ENCODE measurements at regions not wholly inside any gene's neighbourhood (a gene's known extent, or its start where the extent isn't known, plus 50 kb on each side); places are given as distances from the start of the nearest gene placed in this dataset.

DNA sequence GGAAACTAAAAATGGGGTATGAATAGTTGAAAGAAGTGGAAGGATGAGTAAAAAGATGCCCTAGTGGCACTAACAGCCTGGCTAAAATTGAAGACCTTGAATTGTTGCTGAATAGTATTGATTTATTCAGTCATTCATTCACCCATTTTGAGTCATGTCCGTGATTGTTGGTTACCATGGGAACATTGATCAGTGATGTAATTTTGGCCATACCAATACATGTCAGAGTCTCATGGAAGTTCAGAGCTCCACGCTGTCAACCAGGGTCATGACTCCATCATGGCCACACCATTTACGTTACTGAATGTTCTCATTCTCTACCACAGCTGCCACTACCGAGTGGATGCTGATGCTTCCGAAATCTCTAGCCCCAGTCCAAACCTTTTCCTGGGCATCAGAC lies 62.5 kb upstream of the FOXE1 start:
- no peak overlapping the region for H3K9ac ChIP-seq (ENCODE audit: extremely low read depth, low read length, poor library complexity, severe bottlenecking)
- peaks cover 22% of the 10 kb centered on the region for H3K27me3 Mint-ChIP-seq (ENCODE audit: insufficient read depth)
- H3K4me3 ChIP-seq (ENCODE audit: low read length) = no peak overlapping the region
- 93 to 100% methylated on average over 3 to 5 of the region's 5 CpGs for WGBS, 2 experiments (ENCODE audit: insufficient coverage in 1 of 2, insufficient read length in 1 of 2)
- no peaks in the 10 kb centered on the region for H3K4me1 Mint-ChIP-seq
- H3K9me3 ChIP-seq (ENCODE audit: control insufficient read depth, low read length) = peaks cover 8% of the 10 kb centered on the region
- no peak overlapping the region for H3K27ac Mint-ChIP-seq
- H3K27ac ChIP-seq (ENCODE audit: low read depth, low read length) = no peak overlapping the region
- H3K9me3 Mint-ChIP-seq = peaks cover 4% of the 10 kb centered on the region
- no peaks in the 10 kb centered on the region for H3K4me1 ChIP-seq (ENCODE audit: control insufficient read depth, insufficient read depth, low read length)
- H3K27me3 ChIP-seq (ENCODE audit: control insufficient read depth, insufficient read depth, low read length, poor library complexity, severe bottlenecking) = peaks cover 16% of the 10 kb centered on the region
- H3K36me3 Mint-ChIP-seq (ENCODE audit: low read depth) = no peaks in the 10 kb centered on the region
- TF ChIP-seq, protein P1, sequence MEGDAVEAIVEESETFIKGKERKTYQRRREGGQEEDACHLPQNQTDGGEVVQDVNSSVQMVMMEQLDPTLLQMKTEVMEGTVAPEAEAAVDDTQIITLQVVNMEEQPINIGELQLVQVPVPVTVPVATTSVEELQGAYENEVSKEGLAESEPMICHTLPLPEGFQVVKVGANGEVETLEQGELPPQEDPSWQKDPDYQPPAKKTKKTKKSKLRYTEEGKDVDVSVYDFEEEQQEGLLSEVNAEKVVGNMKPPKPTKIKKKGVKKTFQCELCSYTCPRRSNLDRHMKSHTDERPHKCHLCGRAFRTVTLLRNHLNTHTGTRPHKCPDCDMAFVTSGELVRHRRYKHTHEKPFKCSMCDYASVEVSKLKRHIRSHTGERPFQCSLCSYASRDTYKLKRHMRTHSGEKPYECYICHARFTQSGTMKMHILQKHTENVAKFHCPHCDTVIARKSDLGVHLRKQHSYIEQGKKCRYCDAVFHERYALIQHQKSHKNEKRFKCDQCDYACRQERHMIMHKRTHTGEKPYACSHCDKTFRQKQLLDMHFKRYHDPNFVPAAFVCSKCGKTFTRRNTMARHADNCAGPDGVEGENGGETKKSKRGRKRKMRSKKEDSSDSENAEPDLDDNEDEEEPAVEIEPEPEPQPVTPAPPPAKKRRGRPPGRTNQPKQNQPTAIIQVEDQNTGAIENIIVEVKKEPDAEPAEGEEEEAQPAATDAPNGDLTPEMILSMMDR (conservative IDR thresholded peaks at IDR 0.05) = no peak
- H3K36me3 ChIP-seq (ENCODE audit: control insufficient read depth, insufficient read depth, low read length) = no peaks in the 10 kb centered on the region
- H3K4me3 Mint-ChIP-seq = no peak overlapping the region
- no peak for DNase-seq

DNA sequence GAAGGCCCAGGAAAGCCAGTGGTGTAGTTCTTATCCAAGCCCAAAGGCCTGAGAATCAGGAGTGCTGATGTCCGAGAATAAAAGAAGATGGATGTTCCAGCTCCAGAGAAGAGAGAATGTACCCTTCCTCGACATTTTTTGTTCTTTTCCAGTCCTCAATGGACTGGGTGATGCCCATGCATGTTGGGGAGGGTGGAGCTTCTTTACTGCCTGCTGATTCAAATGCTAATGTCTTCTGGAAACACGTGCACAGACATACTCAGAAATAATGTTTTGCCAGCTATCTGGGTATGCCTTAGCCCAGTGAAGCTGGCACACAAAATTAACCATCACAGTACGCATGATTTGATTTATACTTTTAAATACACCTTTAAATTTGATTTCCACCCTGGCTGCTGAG lies 61.5 kb upstream of the FOXE1 start:
- H3K9ac ChIP-seq (ENCODE audit: extremely low read depth, low read length, poor library complexity, severe bottlenecking) = no peak overlapping the region
- Mint-ChIP-seq H3K27me3 (ENCODE audit: insufficient read depth) (peaks cover 20% of the 10 kb centered on the region), H3K9me3 (peaks cover 7% of the 10 kb centered on the region), H3K36me3 (ENCODE audit: low read depth) (no peaks in the 10 kb centered on the region), H3K27ac (no peak overlapping the region), H3K4me1 (no peaks in the 10 kb centered on the region), H3K4me3 (no peak overlapping the region)
- H3K9me3 ChIP-seq (ENCODE audit: control insufficient read depth, low read length) = peaks cover 11% of the 10 kb centered on the region
- H3K4me3 ChIP-seq (ENCODE audit: low read length) = no peak overlapping the region
- TF ChIP-seq, protein P1 (conservative IDR thresholded peaks at IDR 0.05) = no peak
- H3K27ac ChIP-seq (ENCODE audit: low read depth, low read length) = no peak overlapping the region
- no peak for DNase-seq
- 70 to 82% methylated on average over 2 to 4 of the region's 4 CpGs for WGBS, 2 experiments (ENCODE audit: insufficient coverage in 1 of 2, insufficient read length in 1 of 2)
- H3K4me1 ChIP-seq (ENCODE audit: control insufficient read depth, insufficient read depth, low read length) = no peaks in the 10 kb centered on the region
- H3K36me3 ChIP-seq (ENCODE audit: control insufficient read depth, insufficient read depth, low read length) = no peaks in the 10 kb centered on the region
- peaks cover 16% of the 10 kb centered on the region for H3K27me3 ChIP-seq (ENCODE audit: control insufficient read depth, insufficient read depth, low read length, poor library complexity, severe bottlenecking)

DNA sequence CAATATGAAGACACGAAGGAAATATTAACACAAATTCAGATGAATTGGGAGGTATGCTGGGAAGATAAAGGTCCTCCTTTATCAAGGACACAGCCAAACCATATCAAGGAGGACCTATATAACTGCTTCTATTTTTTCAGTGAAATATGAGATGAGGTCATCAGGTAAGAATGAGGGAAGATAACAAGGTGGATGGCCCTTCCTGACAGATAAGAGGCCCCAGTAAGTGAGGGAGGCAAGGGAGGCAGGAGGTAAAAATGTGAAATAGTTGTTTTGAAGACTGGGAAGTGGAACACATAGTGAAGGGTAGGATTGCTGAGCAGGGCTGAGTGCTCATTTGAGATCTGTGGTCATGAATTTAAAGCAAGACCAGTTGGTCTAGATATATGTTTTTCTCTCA lies 60.0 kb upstream of the FOXE1 start:
- Histone ChIP-seq H3K4me3 (ENCODE audit: low read length) (no peak overlapping the region), H3K27me3 (ENCODE audit: control insufficient read depth, insufficient read depth, low read length, poor library complexity, severe bottlenecking) (peaks cover 16% of the 10 kb centered on the region), H3K4me1 (ENCODE audit: control insufficient read depth, insufficient read depth, low read length) (no peaks in the 10 kb centered on the region), H3K36me3 (ENCODE audit: control insufficient read depth, insufficient read depth, low read length) (no peaks in the 10 kb centered on the region), H3K9ac (ENCODE audit: extremely low read depth, low read length, poor library complexity, severe bottlenecking) (no peak overlapping the region), H3K27ac (ENCODE audit: low read depth, low read length) (no peak overlapping the region), H3K9me3 (ENCODE audit: control insufficient read depth, low read length) (peaks cover 11% of the 10 kb centered on the region)
- Mint-ChIP-seq H3K9me3 (peaks cover 14% of the 10 kb centered on the region), H3K4me1 (no peaks in the 10 kb centered on the region), H3K27ac (no peak overlapping the region), H3K27me3 (ENCODE audit: insufficient read depth) (peaks cover 16% of the 10 kb centered on the region), H3K36me3 (ENCODE audit: low read depth) (no peaks in the 10 kb centered on the region), H3K4me3 (no peak overlapping the region)
- 100% methylated on average over 1 of the region's 1 CpG; no CpG with 5 or more reads in 1 of the 2 experiments for WGBS, 2 experiments (ENCODE audit: insufficient coverage in 1 of 2, insufficient read length in 1 of 2)
- DNase-seq = no peak
- TF ChIP-seq, protein P1 (conservative IDR thresholded peaks at IDR 0.05) = no peak

Data from endodermal cell (in vitro differentiated cells).